Calu3 (cell line): ENCODE measurements at regions not wholly inside any gene's neighbourhood (a gene's known extent, or its start where the extent isn't known, plus 50 kb on each side); places are given as distances from the start of the nearest gene placed in this dataset.

Source experiments
- BruUV-seq: library from RNA; stranded (reverse); fragments of 400-500 nt; replicated peaks from 2 replicates; lab custom pipeline; 2021; lab: Mats Ljungman, UMichigan
- CTCF ChIA-PET: fragments of 300-600 bp; sonication (Branson Sonifier 250); formaldehyde crosslinking; loops from one replicate; lab custom pipeline; 2022; ENCODE audit warnings: antibody characterized with exemption; lab: Charles Lee
- DNase-seq: peaks from one replicate; pipeline ENCODE4 v3.0.0; 2022
- H3K27ac Mint-ChIP-seq: one replicate; pipeline ENCODE4 v1.8.0; 2022; ENCODE audit warnings: mixed read lengths; ENCODE audit not compliant: unreplicated experiment
- H3K27me3 Mint-ChIP-seq: one replicate; pipeline ENCODE4 v1.8.0; 2022; ENCODE audit warnings: mixed read lengths; ENCODE audit not compliant: unreplicated experiment
- H3K36me3 Mint-ChIP-seq: one replicate; pipeline ENCODE4 v1.8.0; 2022; ENCODE audit warnings: mild to moderate bottlenecking, moderate library complexity, mixed read lengths; ENCODE audit not compliant: insufficient read depth, unreplicated experiment
- H3K4me1 Mint-ChIP-seq: one replicate; pipeline ENCODE4 v1.8.0; 2022; ENCODE audit warnings: mild to moderate bottlenecking, low read depth, mixed read lengths; ENCODE audit not compliant: unreplicated experiment
- H3K4me3 Mint-ChIP-seq: one replicate; pipeline ENCODE4 v1.8.0; 2022; ENCODE audit warnings: mild to moderate bottlenecking, low read depth, moderate library complexity, mixed read lengths; ENCODE audit not compliant: unreplicated experiment
- H3K9me3 Mint-ChIP-seq: one replicate; pipeline ENCODE4 v1.8.0; 2022; ENCODE audit warnings: low read depth, mixed read lengths; ENCODE audit not compliant: unreplicated experiment
- CTCF ChIP-seq: fragments of 200-600 bp; IDR thresholded peaks from one replicate; pipeline ENCODE4 v1.8.0; 2022; ENCODE audit warnings: antibody characterized with exemption; ENCODE audit not compliant: unreplicated experiment
- intact Hi-C: fragments of 100-400 bp; cut with micrococcal nuclease; formaldehyde crosslinking; loops from one replicate; pipeline ENCODE4 v1.10.0; 2022; ENCODE audit not compliant: unreplicated experiment

- CTCF ChIA-PET, result no interaction called here
- no peak for DNase-seq
- H3K27ac Mint-ChIP-seq, result no peak overlapping the region
- intact Hi-C loops, result no loop called here
- BruUV-seq, result no TSS peak
- TF ChIP-seq CTCF, result no peak
- no peaks in the 10 kb centered on the region for H3K9me3 Mint-ChIP-seq
- no peak overlapping the region for H3K4me3 Mint-ChIP-seq
- no peaks in the 10 kb centered on the region for H3K36me3 Mint-ChIP-seq
- H3K4me1 Mint-ChIP-seq, result no peaks in the 10 kb centered on the region
- no peaks in the 10 kb centered on the region for H3K27me3 Mint-ChIP-seq
These were observed 139.5 kb upstream of the LRP1B start for GRCh38 chr2:142270291-142270690.

GRCh38 chr2:142259356-142259755, 128.5 kb upstream of the LRP1B start:
- no TSS peak for BruUV-seq
- intact Hi-C loops, result no loop called here
- H3K4me1 Mint-ChIP-seq, result no peaks in the 10 kb centered on the region
- DNase-seq, result no peak
- H3K9me3 Mint-ChIP-seq, result no peaks in the 10 kb centered on the region
- H3K27ac Mint-ChIP-seq, result no peak overlapping the region
- no peaks in the 10 kb centered on the region for H3K27me3 Mint-ChIP-seq
- H3K36me3 Mint-ChIP-seq, result no peaks in the 10 kb centered on the region
- CTCF ChIA-PET, result no interaction called here
- no peak overlapping the region for H3K4me3 Mint-ChIP-seq
- TF ChIP-seq CTCF, result no peak

- Mint-ChIP-seq H3K4me3 (no peak overlapping the region), H3K9me3 (no peaks in the 10 kb centered on the region), H3K4me1 (no peaks in the 10 kb centered on the region), H3K27me3 (no peaks in the 10 kb centered on the region), H3K36me3 (no peaks in the 10 kb centered on the region), H3K27ac (no peak overlapping the region)
- no TSS peak for BruUV-seq
- no peak for TF ChIP-seq CTCF
- no peak for DNase-seq
- CTCF ChIA-PET, result no interaction called here
- intact Hi-C loops, result no loop called here
These were observed 123.2 kb upstream of the LRP1B start for GRCh38 chr2:142254031-142254430.

- no peaks in the 10 kb centered on the region for H3K27me3 Mint-ChIP-seq
- H3K27ac Mint-ChIP-seq, result no peak overlapping the region
These were observed 110.2 kb upstream of the LRP1B start for GRCh38 chr2:142241016-142241415.

More at GRCh38 chr2:142241016-142241415, 110.2 kb upstream of the LRP1B start:
- Mint-ChIP-seq H3K4me1 (peaks cover 8% of the 10 kb centered on the region), H3K9me3 (no peaks in the 10 kb centered on the region), H3K4me3 (no peak overlapping the region), H3K36me3 (no peaks in the 10 kb centered on the region)
- intact Hi-C loops, result no loop called here
- CTCF ChIA-PET, result interaction anchor here (0.6 kb wide), 1 partner anchor 178 kb away, joined by 3 read pairs; no protein-coding TSS in a partner anchor
- no peak for TF ChIP-seq CTCF
- no TSS peak for BruUV-seq
- peak; percentile 8 for DNase-seq
